HG02884 (cell line): ENCODE measurements at regions not wholly inside any gene's neighbourhood (a gene's known extent, or its start where the extent isn't known, plus 50 kb on each side); places are given as distances from the start of the nearest gene placed in this dataset.

Experiments
- ATAC-seq: cut with Tn5 transposase; IDR thresholded peaks from one replicate; pipeline ENCODE4 v1.9.1; 2021; ENCODE audit warnings: mild to moderate bottlenecking, moderate library complexity; ENCODE audit not compliant: unreplicated experiment

GRCh38 chr20:24147961-24148360, 159.4 kb upstream of the GGTLC1 start:
- ATAC-seq = no peak

GRCh38 chr20:24147479-24147878, 158.9 kb upstream of the GGTLC1 start:
- no peak for ATAC-seq

- ATAC-seq = no peak
These were observed 157.7 kb upstream of the GGTLC1 start for GRCh38 chr20:24146231-24146634.

GRCh38 chr20:24144371-24144770, 155.8 kb upstream of the GGTLC1 start:
- no peak for ATAC-seq

GRCh38 chr20:24141111-24141510, 152.5 kb upstream of the GGTLC1 start:
- ATAC-seq = no peak

GRCh38 chr20:24139846-24140245, 151.3 kb upstream of the GGTLC1 start:
- no peak for ATAC-seq

- no peak for ATAC-seq
These were observed 150.4 kb upstream of the GGTLC1 start for GRCh38 chr20:24138951-24139350.

- ATAC-seq = no peak
These were observed 149.7 kb upstream of the GGTLC1 start for GRCh38 chr20:24138196-24138857.

GRCh38 chr20:24136659-24137246, 148.2 kb upstream of the GGTLC1 start:
- ATAC-seq = no peak

GRCh38 chr20:24135781-24136180, 147.2 kb upstream of the GGTLC1 start:
- ATAC-seq = no peak

- ATAC-seq = no peak
These were observed 146.4 kb upstream of the GGTLC1 start for GRCh38 chr20:24134930-24135329.

- no peak for ATAC-seq
These were observed 145.7 kb upstream of the GGTLC1 start for GRCh38 chr20:24134284-24134683.

- no peak for ATAC-seq
These were observed 143.7 kb upstream of the GGTLC1 start for GRCh38 chr20:24132246-24132645.

GRCh38 chr20:24131684-24132083, 143.1 kb upstream of the GGTLC1 start:
- ATAC-seq = no peak

GRCh38 chr20:24131281-24131680, 142.7 kb upstream of the GGTLC1 start:
- no peak for ATAC-seq

- ATAC-seq = no peak
These were observed 141.1 kb upstream of the GGTLC1 start for GRCh38 chr20:24129641-24130040.

GRCh38 chr20:24124951-24125650, 136.5 kb upstream of the GGTLC1 start:
- no peak for ATAC-seq

GRCh38 chr20:24124003-24124402, 135.4 kb upstream of the GGTLC1 start:
- ATAC-seq = no peak

GRCh38 chr20:24118441-24119175, 130.0 kb upstream of the GGTLC1 start:
- ATAC-seq = no peak

GRCh38 chr20:24118034-24118433, 129.5 kb upstream of the GGTLC1 start:
- no peak for ATAC-seq

GRCh38 chr20:24117383-24117782, 128.8 kb upstream of the GGTLC1 start:
- ATAC-seq = no peak

GRCh38 chr20:24116611-24117010, 128.0 kb upstream of the GGTLC1 start:
- no peak for ATAC-seq
